HFF-Myc (cell line): ENCODE measurements at regions not wholly inside any gene's neighbourhood (a gene's known extent, or its start where the extent isn't known, plus 50 kb on each side); places are given as distances from the start of the nearest gene placed in this dataset.
"Not testable (repeated sequence)": the region's sequence is repeated elsewhere in the genome, so short reads cannot be mapped to it uniquely, and the experiment has no call there.

Experiments
- DNase-seq: peaks from one replicate; pipeline ENCODE4 v3.0.0-alpha.2; 2011; ENCODE audit warnings: low read depth; ENCODE audit errors: extremely low read depth
- H3K4me3 ChIP-seq: replicated peaks from 2 replicates; pipeline ENCODE4 v1.5.1; 2011; ENCODE audit warnings: low read depth, mild to moderate bottlenecking, control low read depth, low read length
- TF ChIP-seq, protein P1 (sequence below): IDR thresholded peaks from 2 replicates; pipeline ENCODE4 v1.5.1; 2012; ENCODE audit warnings: mild to moderate bottlenecking, low read depth, low read length, control low read depth; ENCODE audit errors: missing control alignments

- no peak for DNase-seq
- no peak overlapping the region for H3K4me3 ChIP-seq
- TF ChIP-seq, protein P1, sequence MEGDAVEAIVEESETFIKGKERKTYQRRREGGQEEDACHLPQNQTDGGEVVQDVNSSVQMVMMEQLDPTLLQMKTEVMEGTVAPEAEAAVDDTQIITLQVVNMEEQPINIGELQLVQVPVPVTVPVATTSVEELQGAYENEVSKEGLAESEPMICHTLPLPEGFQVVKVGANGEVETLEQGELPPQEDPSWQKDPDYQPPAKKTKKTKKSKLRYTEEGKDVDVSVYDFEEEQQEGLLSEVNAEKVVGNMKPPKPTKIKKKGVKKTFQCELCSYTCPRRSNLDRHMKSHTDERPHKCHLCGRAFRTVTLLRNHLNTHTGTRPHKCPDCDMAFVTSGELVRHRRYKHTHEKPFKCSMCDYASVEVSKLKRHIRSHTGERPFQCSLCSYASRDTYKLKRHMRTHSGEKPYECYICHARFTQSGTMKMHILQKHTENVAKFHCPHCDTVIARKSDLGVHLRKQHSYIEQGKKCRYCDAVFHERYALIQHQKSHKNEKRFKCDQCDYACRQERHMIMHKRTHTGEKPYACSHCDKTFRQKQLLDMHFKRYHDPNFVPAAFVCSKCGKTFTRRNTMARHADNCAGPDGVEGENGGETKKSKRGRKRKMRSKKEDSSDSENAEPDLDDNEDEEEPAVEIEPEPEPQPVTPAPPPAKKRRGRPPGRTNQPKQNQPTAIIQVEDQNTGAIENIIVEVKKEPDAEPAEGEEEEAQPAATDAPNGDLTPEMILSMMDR, result no peak
Measured at GRCh38 chr12:28090835-28091234, 99.4 kb upstream of the CCDC91 start.

- TF ChIP-seq, protein P1, result no peak
- DNase-seq, result no peak
- H3K4me3 ChIP-seq, result no peak overlapping the region
Measured at GRCh38 chr12:28092396-28092795, 97.9 kb upstream of the CCDC91 start.

DNA sequence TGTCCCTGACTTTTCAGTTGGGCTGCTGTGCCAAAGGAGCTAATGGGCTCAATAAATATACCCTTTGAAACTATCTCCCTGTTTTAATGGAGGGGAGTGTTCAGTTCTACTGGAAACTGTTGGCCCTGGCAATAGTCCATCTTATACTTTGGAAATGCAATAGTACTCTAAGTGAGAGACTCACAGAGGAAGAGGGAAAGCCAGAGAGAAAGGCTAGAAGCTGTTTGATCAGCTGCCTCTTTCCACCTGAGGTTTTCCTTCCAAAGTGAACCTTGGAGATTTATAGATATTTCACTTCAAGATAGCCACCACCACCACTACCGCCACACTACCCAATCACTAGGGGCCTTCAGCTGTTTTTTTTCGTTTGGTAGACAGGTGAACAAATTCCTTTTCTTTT is 93.6 kb upstream of the CCDC91 start:
- TF ChIP-seq, protein P1, result no peak
- no peak for DNase-seq
- no peak overlapping the region for H3K4me3 ChIP-seq

DNA sequence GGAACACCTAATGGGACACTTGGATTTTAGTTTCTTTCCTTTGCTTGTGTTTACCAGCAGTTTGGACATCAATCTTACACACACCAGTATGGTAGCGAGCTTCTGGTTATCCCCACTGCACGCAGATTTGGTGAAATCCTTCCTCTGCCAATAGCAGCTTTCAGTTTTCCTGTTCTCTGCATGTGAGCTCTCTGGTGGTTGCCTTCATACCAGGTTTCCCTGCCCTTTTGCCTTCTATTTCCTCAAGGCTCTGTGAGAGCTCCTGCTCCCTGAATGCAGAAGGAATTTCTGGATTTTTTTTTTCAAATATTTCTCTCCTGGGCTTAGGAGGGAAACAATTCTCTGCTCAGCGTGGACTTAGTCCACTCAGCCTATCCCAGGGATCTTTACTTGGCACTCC is 93.0 kb upstream of the CCDC91 start:
- TF ChIP-seq, protein P1, result no peak
- DNase-seq, result no peak
- no peak overlapping the region for H3K4me3 ChIP-seq

- DNase-seq, H3K4me3 ChIP-seq: not testable (repeated sequence)
Measured at GRCh38 chr12:28099245-28099644, 91.0 kb upstream of the CCDC91 start.

GRCh38 chr12:28099871-28100270 is 90.4 kb upstream of the CCDC91 start:
- no peak overlapping the region for H3K4me3 ChIP-seq
- DNase-seq, result no peak
- TF ChIP-seq, protein P1, result no peak

DNA sequence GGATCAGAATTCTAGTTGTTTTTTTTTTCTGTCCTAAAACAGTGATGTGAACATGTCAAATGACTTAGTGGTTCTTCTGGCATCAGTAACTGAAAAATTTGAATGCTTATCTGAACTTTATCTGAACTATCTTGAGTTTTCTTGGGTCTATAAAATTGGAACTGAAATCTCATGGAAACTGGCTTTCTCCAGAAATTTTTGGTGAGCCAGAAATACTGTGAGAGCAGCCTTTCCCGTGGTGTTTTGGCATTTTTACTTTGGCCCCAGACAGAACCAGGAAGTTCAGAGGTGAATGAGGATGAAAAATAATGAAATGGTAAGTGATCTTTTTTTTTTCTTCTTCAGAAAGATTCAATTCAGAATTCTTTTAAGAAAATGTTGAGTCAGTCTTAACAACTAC is 89.5 kb upstream of the CCDC91 start:
- no peak for DNase-seq
- no peak overlapping the region for H3K4me3 ChIP-seq
- TF ChIP-seq, protein P1, result no peak

DNA sequence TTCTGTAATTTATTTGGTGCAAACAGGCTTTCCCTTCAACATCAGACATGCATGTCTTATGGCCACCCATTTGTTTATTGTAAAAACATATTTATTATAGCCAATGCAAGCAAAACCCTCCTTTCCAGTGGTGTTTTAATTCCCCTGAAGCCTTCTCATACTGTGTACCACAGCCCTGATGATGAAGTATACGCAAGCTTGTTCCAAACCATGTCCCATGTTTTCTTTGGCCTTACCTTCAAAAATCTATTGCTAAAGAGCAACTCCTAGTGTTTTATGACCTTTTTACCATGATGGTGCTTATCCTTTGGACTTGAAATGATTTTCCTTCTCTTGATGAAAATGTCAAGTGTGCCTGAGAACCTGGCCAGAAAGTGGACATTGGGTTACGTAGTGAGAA is 85.9 kb upstream of the CCDC91 start:
- H3K4me3 ChIP-seq, result no peak overlapping the region
- DNase-seq, result no peak
- TF ChIP-seq, protein P1, result no peak
